UCSD-AML1 (cell line): ENCODE measurements at regions not wholly inside any gene's neighbourhood (a gene's known extent, or its start where the extent isn't known, plus 50 kb on each side); places are given as distances from the start of the nearest gene placed in this dataset.
"Not testable (repeated sequence)": the region's sequence is repeated elsewhere in the genome, so short reads cannot be mapped to it uniquely, and the experiment has no call there.

ENCODE experiments used
- DNase-seq: peaks from one replicate; lab custom pipeline; 2025; ENCODE audit not compliant: unreplicated experiment; lab: John Stamatoyannopoulos, UW

GRCh38 chr3:173342679-173343078 lies 54.9 kb upstream of the NLGN1 start:
- DNase-seq, result no peak

- DNase-seq, result no peak
Measured at GRCh38 chr3:173340626-173341025, 56.9 kb upstream of the NLGN1 start.

- no peak for DNase-seq
Measured at GRCh38 chr3:173336261-173336660, 61.3 kb upstream of the NLGN1 start.

GRCh38 chr3:173306110-173306509 lies 91.4 kb upstream of the NLGN1 start:
- no peak for DNase-seq

GRCh38 chr3:173304182-173304800 lies 93.3 kb upstream of the NLGN1 start:
- DNase-seq, result no peak

- no peak for DNase-seq
Measured at GRCh38 chr3:173301647-173302046, 95.9 kb upstream of the NLGN1 start.

GRCh38 chr3:173289072-173289471 lies 108.5 kb upstream of the NLGN1 start:
- no peak for DNase-seq

- DNase-seq, result no peak
Measured at GRCh38 chr3:173287361-173287760, 110.2 kb upstream of the NLGN1 start.

- not testable (repeated sequence) for DNase-seq
Measured at GRCh38 chr3:173286507-173286906, 111.0 kb upstream of the NLGN1 start.

- no peak for DNase-seq
Measured at GRCh38 chr3:173284301-173284700, 113.2 kb upstream of the NLGN1 start.

- peak; percentile 28 for DNase-seq
Measured at GRCh38 chr3:173275740-173276139, 121.8 kb upstream of the NLGN1 start.

GRCh38 chr3:173273838-173274237 lies 123.7 kb upstream of the NLGN1 start:
- DNase-seq, result no peak

- DNase-seq, result no peak
Measured at GRCh38 chr3:173268781-173269180, 127.7 kb upstream of the SPATA16 start.

- DNase-seq, result no peak
Measured at GRCh38 chr3:173267716-173268115, 126.7 kb upstream of the SPATA16 start.

- DNase-seq, result no peak
Measured at GRCh38 chr3:173266441-173266840, 125.4 kb upstream of the SPATA16 start.

GRCh38 chr3:173258697-173259096 lies 117.7 kb upstream of the SPATA16 start:
- no peak for DNase-seq

GRCh38 chr3:173257797-173258196 lies 116.8 kb upstream of the SPATA16 start:
- DNase-seq, result no peak

GRCh38 chr3:173255555-173255954 lies 114.5 kb upstream of the SPATA16 start:
- no peak for DNase-seq

GRCh38 chr3:173253471-173253870 lies 112.4 kb upstream of the SPATA16 start:
- no peak for DNase-seq

- no peak for DNase-seq
Measured at GRCh38 chr3:173249457-173249856, 108.4 kb upstream of the SPATA16 start.

- DNase-seq, result no peak
Measured at GRCh38 chr3:173241727-173242126, 100.7 kb upstream of the SPATA16 start.

GRCh38 chr3:173238091-173238490 lies 97.1 kb upstream of the SPATA16 start:
- peak; percentile 25 for DNase-seq

- DNase-seq, result no peak
Measured at GRCh38 chr3:173225351-173225750, 84.3 kb upstream of the SPATA16 start.
